ENCODE measurements at regions not wholly inside any gene's neighbourhood (a gene's known extent, or its start where the extent isn't known, plus 50 kb on each side); places are given as distances from the start of the nearest gene placed in this dataset.

DNA sequence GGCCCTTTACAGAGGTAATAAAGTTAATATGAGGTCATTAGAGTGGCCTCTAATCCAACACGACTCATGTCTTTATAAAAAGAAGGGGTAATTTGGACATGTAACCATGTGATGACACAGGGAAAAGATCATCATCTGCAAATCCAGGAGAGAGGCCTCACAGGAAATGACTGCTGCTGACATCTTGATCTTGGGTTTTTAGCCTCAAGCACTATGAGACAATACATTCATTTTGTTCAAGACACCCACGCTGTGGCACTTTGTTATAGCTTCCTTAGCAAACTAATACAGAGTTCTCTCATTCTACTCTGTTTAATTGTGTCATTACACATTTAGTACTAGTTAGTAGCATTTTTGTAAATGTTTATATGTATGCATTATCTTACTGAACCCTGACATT, 64.0 kb upstream of the RUNX1 start:
- Histone ChIP-seq H3K4me1 (ENCODE audit: control insufficient read depth, insufficient read depth, low read length) (no peaks in the 10 kb centered on the region), H3K27ac (ENCODE audit: extremely low read depth, low read depth, low read length) (no peak overlapping the region), H3K9me3 (ENCODE audit: control insufficient read depth, insufficient read depth, low read depth, low read length) (no peaks in the 10 kb centered on the region), H3K4me3 (ENCODE audit: low read depth, low read length) (no peak overlapping the region), H3K36me3 (ENCODE audit: control insufficient read depth in 2 of 2, insufficient read depth in 1 of 2, low read length in 2 of 2) (no peaks in the 10 kb centered on the region)
- POLR2A ChIA-PET = no interaction called here
- TF ChIP-seq SETDB1 (IDR thresholded peaks at IDR 0.05; ENCODE audit: insufficient read length, low read length) = peak; percentile 58
- no peak for TF ChIP-seq ZNF19 (tag by site-specific recombination; IDR thresholded peaks at IDR 0.05; ENCODE audit: low read depth)
- TF ChIP-seq TRIM28 (IDR thresholded peaks at IDR 0.05; ENCODE audit: borderline replicate concordance, low read length) = 0 out of 2 replicates have a peak, but pooled peaks have one; percentile 27
- CTCF ChIA-PET = interaction anchor here (0.7 kb wide), 1 partner anchor 287 kb away, joined by 3 read pairs; no protein-coding TSS in a partner anchor

DNA sequence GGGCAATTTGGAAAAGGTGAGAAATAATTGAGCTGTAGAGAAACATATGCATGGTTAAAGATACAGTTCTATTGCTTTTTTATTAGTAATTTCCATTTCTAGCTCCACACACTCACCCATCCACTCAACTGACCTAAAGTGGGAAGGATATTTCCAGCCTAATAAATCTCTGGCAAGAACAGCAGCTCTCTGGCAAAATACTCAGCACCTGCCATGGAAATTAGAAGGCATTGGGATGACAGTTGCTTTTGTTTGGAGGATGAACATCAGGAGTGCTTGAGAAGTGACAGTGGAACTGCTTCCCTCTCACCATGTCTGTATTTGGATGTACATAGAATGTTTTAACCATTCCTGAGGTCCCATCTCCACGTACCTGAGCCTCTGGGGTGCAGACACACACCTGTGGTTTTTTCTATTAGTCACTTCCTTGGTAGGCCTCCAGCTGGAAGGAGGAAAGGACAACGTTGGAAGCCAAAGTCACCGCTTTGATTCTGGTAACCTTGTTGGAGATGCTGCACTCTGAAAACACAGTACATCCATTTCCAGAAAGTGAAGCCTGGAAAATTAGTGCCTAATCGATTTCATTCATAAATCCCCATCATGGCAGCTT, 62.3 kb upstream of the RUNX1 start:
- Histone ChIP-seq H3K4me3 (ENCODE audit: low read depth, low read length) (no peak overlapping the region), H3K9me3 (ENCODE audit: control insufficient read depth, insufficient read depth, low read depth, low read length) (no peaks in the 10 kb centered on the region), H3K36me3 (ENCODE audit: control insufficient read depth in 2 of 2, insufficient read depth in 1 of 2, low read length in 2 of 2) (no peaks in the 10 kb centered on the region), H3K27ac (ENCODE audit: extremely low read depth, low read depth, low read length) (no peak overlapping the region), H3K4me1 (ENCODE audit: control insufficient read depth, insufficient read depth, low read length) (no peaks in the 10 kb centered on the region)
- no peak for TF ChIP-seq ZNF596 (tag by site-specific recombination; IDR thresholded peaks at IDR 0.05)
- TF ChIP-seq ZNF747 (tag by site-specific recombination; IDR thresholded peaks at IDR 0.05) = no peak
- TF ChIP-seq ZEB2 (tag by site-specific recombination; IDR thresholded peaks at IDR 0.05) = no peak
- no peak for TF ChIP-seq ZNF121 (tag by site-specific recombination; IDR thresholded peaks at IDR 0.05)
- ChIA-PET CTCF (no interaction called here), POLR2A (interaction anchor here (1.0 kb wide), 1 partner anchor 224 kb away, joined by 3 read pairs; no protein-coding TSS in a partner anchor)

DNA sequence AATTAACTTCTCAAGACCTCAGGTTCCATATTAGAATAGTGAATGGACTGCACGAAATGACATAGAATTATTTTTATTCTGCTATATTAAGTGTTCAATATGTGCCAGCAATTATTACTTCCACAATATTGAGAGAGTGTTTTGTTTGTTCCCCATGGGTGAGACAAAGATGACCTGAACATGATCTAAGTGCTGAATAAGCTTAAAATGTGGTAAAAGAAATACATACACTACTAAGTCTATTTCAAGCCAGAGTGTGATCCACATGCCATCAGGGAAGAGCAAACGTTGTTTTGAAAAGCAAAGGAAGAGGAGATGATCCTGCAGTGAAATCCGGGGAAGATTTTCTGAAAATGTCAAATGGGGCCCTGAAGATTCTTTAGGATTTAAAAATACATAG, 59.8 kb upstream of the RUNX1 start:
- Histone ChIP-seq H3K36me3 (ENCODE audit: control insufficient read depth in 2 of 2, insufficient read depth in 1 of 2, low read length in 2 of 2) (no peaks in the 10 kb centered on the region), H3K4me1 (ENCODE audit: control insufficient read depth, insufficient read depth, low read length) (no peaks in the 10 kb centered on the region), H3K4me3 (ENCODE audit: low read depth, low read length) (no peak overlapping the region), H3K27ac (ENCODE audit: extremely low read depth, low read depth, low read length) (no peak overlapping the region), H3K9me3 (ENCODE audit: control insufficient read depth, insufficient read depth, low read depth, low read length) (no peaks in the 10 kb centered on the region)
- POLR2A ChIA-PET = interaction anchor here (0.6 kb wide), 1 partner anchor 22 kb away, joined by 3 read pairs; no protein-coding TSS in a partner anchor
- TF ChIP-seq ZNF621 (tag by site-specific recombination; IDR thresholded peaks at IDR 0.05) (no peak), KLF7 (tag by site-specific recombination; IDR thresholded peaks at IDR 0.05; ENCODE audit: borderline replicate concordance) (no peak), ZNF514 (tag by site-specific recombination; IDR thresholded peaks at IDR 0.05) (no peak), ZNF175 (tag by site-specific recombination; IDR thresholded peaks at IDR 0.05) (no peak), ZNF302 (tag by site-specific recombination; IDR thresholded peaks at IDR 0.05; ENCODE audit: low read depth) (no peak), SP7 (tag by site-specific recombination; IDR thresholded peaks at IDR 0.05) (no peak), ZNF214 (tag by site-specific recombination; IDR thresholded peaks at IDR 0.05; ENCODE audit: borderline replicate concordance) (no peak), REPIN1 (tag by site-specific recombination; IDR thresholded peaks at IDR 0.05; ENCODE audit: low read depth) (no peak), PRDM4 (tag by site-specific recombination; IDR thresholded peaks at IDR 0.05) (no peak), PRDM10 (tag by site-specific recombination; IDR thresholded peaks at IDR 0.05) (no peak), PBX3 (CRISPR knock-in tag; IDR thresholded peaks at IDR 0.05) (no peak), ZFP37 (tag by site-specific recombination; IDR thresholded peaks at IDR 0.05) (no peak), ZSCAN5A (tag by site-specific recombination; IDR thresholded peaks at IDR 0.05) (no peak), ZNF146 (tag by site-specific recombination; IDR thresholded peaks at IDR 0.05) (no peak), ZEB2 (tag by site-specific recombination; IDR thresholded peaks at IDR 0.05) (no peak), ZNF37A (tag by site-specific recombination; IDR thresholded peaks at IDR 0.05) (no peak)
- CTCF ChIA-PET = no interaction called here

Data from HEK293 (cell line).